SIG-M5 treated with dmso at 0.1 percent for 504 hours (cell line): ENCODE measurements at regions not wholly inside any gene's neighbourhood (a gene's known extent, or its start where the extent isn't known, plus 50 kb on each side); places are given as distances from the start of the nearest gene placed in this dataset.
"Not testable (repeated sequence)": the region's sequence is repeated elsewhere in the genome, so short reads cannot be mapped to it uniquely, and the experiment has no call there.

Source experiments
- DNase-seq: peaks from one replicate; lab custom pipeline; 2025; ENCODE audit not compliant: unreplicated experiment; lab: John Stamatoyannopoulos, UW

DNA sequence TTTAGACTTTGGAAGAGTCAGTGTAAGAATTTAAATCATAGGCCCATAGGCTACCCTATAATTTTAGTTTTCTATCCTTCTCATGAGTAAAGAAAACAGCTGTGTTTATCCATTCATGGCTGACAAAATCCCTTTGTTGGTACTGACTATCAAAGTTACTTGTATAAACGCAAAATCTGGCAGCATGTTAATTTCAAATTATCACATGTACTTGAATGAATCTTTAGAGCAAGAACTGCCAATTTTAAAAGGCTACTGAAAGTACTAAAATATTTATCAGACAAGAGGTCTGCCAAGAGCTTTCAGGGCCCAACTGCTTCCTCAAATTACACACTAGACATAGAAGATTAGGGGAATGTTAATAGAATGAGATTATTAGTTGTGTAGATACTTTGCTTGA lies 66.6 kb downstream of the MYL12B start:
- no peak for DNase-seq

DNA sequence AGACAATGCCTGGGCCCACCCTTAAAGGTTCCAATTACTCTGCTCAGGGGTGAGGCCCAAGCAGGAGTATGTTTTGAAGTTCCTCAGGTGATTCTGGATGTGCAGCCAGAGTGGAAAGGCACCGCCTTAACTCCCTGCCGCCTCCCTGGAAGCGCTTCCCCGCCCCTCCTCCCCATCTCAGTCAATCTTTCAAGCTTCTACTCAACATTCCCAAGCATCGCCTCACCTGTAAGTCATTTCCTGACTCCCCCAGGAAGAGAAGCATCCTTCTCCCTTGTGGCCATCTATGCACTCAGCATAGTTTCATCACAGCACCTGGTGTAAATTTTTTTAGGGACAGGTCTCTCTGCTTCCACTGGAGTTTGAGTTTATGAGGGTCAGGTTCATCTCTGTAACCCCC lies 67.5 kb downstream of the MYL12B start:
- no peak for DNase-seq

DNA sequence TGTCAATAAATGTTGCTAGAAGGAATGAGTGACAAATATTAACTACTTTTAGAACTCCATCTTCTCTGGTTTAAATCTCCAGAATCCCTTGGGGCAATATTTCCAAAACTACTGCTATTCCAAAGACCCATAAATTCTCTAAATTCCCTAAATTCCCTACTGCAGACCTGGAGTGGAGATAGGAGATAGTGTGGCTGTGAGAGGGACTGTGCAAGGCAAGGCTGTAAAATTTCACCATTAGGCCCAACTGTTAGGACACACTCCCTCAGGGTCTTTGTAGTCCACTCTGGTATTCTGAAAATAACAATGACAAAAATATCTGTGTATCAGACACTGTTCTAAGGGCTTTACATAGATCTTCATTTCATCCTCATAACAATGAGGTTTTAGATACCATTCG lies 67.9 kb downstream of the MYL12B start:
- no peak for DNase-seq

DNA sequence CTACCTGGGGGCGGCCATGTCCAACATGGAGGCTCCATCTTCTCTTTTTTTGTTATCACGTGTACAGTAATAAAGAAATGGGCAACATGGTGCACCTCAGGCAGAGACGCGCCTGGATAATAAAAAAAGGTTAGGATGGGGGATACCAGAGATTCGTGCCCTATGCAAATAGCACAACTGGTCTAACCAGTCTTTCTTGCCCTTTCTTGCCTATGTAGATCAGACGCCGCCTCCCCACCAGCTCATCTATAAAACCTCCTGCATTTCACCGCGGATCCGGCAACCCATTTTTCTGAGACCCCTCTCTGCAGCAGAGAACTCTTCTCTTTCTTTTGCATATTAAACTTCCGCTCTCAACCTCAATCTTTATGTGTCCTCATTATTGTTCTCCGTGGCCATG lies 68.7 kb downstream of the MYL12B start:
- peak; percentile 24 for DNase-seq

DNA sequence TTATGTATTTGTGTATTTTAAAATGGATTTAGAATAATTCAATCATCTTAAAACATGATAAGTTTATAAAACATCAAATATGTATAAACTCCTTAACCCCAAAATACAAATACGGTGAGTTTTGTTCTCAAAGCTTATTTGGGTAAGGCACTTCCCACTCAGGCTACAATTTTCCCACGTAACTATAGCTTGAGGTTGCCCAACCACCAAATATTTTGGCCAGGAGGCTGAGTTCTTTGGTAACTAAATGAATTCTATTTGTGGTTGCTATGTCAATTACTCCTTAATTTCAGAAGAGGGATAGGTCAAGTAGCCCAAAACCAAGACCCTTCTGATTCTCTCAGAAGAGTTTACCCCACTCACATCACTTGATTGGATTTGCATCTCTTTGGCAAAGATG lies 70.4 kb downstream of the MYL12B start:
- no peak for DNase-seq

DNA sequence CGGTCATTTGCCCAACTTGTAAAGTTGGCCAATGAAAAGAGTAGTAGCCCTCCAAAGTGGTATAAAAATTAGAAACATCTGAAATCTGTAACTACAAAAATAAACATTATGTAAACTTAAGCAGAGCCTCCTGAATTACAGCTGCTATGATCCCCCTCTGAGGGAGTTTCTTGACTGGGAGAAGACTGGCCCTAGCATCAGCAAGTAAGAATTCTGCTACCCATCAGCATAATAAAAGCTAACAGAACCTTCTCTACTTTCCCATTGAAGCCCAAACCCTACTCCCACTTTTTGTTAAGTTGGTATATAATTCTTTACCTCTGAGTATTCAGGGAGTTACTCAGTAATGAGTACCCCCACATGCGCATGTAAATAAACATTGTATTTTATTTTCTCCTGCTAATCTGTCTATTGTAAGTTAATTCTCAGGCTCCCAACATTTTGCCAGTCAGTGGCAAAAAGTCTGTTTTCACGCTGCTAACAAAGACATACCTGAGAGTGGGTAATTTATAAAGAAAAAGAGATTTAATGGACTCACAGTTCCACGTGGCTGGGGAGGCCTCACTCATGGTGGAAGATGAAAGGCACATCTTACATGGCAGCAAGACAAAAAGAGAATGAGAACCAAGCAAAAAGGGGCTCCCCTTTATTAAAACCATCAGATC lies 71.3 kb downstream of the MYL12B start:
- DNase-seq: no peak

DNA sequence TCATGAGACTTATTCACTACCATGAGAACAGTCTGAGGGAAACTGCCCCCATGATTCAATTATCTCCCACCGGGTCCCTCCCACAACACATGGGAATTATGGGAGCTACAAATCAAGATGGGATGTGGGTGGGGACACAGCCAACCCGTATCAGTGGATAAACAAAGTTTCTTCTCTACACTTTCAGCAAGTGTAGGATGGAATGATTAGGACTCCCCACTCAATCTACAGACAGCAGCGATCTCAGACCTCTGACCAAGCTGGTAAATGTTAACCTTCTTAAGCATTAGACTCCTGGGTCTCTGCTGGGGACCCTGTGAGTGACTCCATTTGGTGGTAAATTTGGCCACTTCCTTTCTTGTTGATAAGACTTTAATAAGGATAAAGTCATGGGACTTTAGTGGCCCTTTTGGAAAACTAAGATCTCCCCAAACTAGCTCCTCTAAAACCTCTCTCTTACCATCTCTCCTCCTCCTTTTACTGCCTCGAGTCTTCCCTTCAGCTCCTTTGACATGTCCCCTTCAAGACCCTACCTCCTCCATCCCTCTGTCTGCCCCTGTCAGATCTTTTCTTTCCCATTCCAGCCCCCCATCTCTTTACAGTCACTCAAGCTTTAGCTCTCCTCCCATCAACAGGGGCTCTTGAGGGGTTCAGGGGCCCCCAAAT lies 71.9 kb downstream of the MYL12B start:
- no peak for DNase-seq

DNA sequence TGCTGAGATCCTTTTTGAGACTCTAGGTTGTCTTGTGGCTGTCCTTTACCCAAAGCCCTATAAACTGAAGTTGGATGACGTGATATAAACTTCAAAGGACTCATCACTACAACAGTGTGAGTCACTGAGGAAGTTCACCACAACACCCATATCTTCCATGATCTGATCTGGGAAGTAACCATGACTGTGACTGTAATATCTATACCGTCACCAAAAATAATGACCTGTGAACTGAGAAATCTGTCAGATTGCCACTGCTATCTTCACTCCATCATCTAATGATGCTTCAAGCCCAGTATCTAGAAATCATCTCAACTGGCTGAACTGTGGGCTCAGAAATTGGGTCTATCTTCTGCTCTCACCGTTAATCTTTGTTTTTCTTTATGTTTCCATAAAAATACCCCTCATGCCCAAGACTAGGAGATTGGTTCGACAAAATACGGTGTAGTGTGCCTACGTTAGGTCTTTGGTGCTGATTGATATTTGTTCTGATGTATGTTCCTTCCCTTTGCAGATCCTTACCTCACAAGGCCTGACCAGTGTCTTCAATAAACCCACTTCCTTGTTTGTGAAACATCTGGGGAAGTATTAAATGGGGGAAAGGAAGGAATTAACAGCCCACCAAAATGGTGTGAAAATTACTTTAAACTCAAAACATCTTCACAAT lies 78.2 kb downstream of the MYL12B start:
- DNase-seq: no peak

DNA sequence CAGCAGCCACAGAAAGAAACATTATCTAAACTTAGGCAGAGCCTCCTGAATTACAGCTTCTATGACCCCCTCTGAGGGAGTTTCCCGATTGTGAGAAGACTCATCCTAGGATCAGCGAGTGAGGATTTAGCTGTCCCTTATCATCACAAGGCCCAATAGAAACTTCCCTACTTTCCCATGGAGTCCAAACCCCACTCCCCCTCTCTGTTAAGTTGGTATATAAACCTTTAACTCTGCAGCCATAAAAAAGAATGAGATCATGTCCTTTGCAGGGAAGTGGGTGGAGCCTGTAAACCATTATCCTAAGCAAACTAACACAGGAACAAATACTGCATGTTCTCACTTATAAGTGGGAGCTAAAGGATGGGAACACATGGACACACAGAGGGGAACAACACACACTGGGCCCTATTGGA lies 78.8 kb downstream of the MYL12B start:
- no peak for DNase-seq

DNA sequence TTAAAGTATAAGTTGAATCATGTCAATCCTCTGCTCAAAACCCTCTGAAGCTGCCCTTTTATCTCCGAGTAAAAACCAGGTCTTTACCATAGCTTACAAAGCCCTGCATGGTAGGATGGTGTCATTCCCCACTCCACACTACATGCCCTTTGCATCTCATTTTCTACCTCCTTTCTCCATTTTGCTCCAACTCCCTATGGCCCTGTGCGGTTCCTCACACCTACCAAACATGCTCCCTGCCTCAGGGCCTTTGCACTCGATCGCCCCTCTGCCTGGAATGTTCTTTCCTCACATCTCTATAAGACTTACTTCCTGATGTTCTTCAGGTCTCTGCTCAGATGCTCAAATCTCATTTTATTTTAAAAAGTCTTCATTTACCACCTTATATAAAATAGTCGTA lies 80.7 kb downstream of the MYL12B start:
- no peak for DNase-seq

DNA sequence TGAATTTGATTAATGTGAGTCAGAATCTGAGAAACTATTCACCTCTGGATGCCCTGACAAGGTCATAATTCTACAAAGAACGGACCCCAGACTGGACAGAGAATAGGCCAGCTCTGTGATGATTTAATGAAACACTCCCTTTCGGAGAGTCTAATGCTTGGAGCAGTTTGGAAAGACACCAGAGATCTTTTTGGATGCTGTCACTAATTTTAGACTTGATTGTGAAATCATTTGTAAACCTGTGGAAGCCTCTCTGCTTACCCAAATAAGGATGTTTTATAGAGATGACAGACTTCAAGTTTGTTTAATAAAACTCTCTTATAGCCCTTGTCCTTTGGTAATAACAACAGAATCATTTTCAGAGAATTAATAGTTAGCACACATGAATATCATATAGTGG lies 83.5 kb downstream of the MYL12B start:
- no peak for DNase-seq

DNA sequence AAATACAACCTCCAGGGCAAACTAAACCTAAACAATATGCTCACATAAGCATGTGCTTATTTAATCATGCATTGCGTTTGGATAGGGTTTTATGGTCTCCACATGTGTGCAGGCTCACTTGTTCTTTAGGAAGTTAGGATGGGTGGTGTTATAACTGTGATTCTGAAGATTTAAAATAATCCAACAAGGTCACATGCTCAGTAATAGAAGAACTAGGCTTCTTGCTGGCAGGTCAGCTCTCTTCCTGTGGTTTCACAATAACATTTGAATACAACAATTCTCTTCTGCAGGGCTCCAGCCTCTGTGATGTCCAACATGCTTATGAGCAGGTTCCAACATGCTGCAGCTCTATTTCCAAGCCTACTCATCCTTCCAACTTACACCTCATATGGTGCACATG lies 84.0 kb downstream of the MYL12B start:
- no peak for DNase-seq

DNA sequence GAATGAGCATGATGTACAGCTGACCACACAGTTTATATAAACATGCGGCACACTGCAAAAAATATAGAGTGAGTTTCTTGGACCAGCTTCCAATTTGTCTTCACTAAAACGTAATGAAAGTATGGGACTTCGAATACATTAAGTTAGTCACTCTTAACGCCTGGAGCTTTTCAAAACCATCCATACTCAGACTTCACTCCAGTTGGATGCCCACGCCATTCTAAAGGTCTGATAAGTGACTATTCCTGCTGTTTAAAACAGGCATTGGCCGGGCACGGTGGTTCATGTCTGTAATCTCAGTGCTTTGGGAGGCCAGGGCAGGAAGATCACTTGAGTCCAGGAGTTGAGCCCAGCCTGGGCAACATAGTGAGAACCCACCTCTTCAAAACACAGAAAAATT lies 84.6 kb downstream of the MYL12B start:
- DNase-seq: no peak

DNA sequence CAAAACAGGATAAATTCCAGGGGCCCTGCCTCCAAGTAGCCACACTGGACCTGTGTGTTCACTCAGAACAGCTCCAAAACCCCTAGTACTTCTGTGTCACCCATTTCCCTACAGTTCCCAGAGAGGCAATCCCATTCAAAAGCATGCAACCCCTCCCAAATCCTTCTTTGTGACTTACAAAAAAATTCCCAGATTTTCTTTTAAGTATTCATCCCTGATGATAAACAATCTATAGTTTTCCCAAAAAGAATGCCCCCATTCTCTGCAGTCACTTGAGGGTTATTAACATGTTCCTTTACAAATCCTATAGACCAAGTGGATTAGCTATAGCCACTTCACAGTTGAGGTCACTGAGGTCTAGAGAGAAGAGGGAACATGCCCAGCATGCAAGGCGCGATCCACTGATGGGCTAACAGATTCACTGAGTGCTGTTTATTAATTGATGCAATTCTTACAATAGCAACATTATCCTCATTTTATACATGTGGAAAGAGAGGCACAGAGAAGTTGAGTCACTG lies 85.4 kb downstream of the MYL12B start:
- no peak for DNase-seq

DNA sequence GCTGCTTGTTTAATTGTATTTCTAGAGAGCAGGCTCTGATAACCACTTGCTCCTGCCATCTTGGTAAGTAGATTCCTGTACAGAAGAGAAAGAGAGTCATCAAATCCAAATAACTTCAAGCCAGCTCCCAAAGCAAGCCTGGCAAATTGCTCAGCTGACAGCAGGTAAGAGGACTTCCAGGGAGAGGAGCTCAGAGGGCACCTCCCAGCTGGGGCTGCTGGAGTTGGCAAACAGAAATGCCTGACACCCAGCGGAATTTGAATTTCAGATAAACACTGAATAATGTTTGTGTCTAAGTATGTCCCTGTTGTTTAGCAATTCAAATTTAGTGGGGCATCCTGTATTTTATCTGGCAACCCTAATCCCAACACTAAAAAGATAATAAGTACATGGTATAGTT lies 86.2 kb downstream of the MYL12B start:
- DNase-seq: no peak

DNA sequence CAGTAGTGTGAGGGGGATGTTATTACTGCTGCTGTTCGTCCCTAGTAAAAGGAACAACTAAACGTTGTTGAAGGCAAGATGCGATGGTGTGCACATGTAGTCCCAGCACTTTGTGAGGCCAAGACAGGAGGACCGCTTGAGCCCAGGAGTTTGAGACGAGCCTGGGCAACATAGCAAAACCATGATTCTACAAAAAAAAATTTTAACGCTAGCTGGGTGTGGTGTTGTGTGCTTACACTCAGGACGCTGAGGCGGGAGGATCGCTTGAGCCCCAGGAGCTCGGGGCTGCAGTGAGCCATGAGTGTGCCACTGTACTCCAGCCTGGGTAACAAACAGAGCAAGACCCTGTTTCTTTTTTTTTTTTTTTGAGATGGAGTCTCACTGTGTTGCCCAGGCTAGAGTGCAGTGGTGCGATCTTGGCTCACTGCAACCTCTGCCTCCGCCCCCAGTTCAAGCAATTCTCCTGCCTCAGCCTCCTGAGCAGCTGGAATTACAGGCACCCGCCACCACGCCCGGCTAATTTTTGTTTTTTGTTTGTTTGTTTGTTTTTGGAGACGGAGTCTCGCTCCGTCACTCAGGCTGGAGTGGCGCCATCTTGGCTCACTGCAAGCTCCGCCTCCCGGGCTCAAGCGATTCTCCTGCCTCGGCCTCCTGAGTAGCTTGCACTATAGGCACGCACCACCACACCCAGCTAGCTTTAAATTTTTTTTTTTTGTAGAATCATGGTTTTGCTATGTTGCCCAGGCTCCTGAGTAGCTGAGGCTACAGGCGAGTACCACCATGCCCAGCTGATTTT lies 87.3 kb downstream of the MYL12B start:
- DNase-seq: not testable (repeated sequence)

DNA sequence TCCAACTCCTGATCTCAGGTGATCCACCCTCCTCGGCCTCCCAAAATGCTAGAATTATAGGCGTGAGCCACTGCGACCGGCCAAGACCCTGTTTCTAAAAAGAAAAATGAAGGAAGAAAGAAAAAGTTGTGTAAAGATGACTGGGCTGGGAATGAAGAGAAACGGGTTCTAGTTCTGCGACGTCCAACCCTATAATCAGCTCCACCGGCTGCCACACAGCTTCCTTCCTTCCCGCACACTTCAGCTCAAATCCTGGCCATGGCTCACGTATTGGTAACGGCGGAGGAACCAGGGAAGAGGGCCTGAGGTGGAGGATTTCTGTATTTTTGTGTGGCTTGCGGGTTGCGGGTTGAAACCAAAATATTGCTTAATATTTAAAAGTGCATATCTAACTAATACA lies 88.1 kb downstream of the MYL12B start:
- DNase-seq: no peak

DNA sequence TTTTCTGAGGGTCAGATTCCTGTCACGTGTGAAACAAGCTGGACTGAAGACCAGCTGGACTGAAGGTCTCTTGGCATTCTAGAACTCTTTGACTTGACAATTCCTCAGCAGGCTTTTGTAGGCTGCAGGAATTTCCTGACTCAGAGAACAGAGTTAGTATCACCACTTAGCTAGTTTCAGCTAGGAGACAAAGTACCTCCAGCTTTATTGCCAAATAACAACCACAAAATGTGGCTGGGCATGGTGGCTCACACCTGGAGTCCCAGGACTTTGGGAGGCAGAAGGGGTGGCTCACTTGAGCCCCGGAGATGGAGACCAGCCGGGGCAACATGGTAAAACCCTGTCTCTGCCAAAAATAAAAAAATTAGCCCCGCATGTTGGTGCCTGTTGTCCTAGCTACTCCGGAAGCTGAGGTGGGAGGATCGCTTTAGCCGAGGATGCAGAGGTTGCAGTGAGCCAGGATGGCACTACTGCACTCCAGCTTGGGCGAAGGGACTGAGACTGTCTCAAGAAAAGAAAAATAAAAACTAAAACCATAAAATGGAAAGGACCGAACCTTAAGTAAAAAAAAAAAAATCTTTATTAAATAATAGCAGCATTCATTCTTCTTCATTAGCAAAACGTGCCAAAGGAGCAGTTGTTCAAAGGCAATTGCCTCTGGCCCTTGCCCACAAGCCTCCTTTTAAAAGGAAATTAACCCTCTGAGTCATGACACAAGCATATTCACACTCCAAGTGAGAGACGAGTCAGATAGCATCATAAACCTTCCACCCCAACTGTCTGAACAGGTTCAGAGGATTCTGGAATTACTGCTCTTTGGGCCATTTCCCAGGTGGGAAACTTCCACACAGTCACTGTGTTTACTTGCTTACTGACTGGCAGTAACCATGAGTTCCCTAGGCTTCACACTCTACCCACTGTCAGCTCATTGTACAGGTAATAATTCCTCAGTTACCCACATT lies 88.9 kb downstream of the MYL12B start:
- no peak for DNase-seq

DNA sequence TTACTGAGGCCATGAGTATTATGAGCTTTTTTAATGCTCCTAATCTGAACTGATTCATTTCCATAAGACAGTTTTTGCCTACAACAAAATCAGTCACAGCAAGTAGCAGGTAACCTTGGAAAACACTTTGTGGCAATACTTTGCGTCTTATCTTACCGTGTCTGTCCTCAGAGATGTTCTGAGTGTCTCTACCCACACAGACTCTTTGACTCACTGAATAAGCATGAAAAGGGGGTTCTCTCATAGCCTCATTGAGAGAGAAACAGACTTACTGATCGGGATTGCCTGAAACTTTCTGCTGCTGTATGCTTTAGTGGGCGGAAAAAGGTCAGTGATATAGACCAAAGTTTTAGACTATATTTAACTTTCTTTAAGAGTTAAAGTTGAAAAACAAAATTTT lies 92.6 kb downstream of the MYL12B start:
- no peak for DNase-seq

DNA sequence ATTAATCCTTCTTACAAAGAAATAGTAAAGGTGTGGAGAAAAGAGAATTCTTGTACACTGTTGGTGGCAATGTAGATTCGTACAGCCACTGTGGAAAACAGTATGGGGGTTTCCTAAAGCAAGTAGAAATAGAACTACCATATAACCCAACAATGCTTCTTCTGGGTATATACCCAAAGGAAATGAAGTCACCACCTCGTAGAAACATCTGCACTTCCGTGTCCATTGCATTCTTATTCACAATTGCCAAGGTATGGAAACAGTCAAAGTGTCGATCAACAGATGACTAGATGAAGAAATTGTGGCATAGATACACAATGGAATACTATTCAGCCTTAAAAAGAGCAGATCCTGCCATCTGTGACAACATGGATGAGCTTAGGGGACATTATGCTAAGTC lies 93.4 kb upstream of the TGIF1 start:
- no peak for DNase-seq
